CD14-positive monocyte (primary cell): ENCODE measurements at regions not wholly inside any gene's neighbourhood (a gene's known extent, or its start where the extent isn't known, plus 50 kb on each side); places are given as distances from the start of the nearest gene placed in this dataset.

Experiments used
- DNase-seq, 3 donors: peaks; one replicate each; pipeline ENCODE4 v3.0.0-alpha.2; 2011 to 2022
- H2AFZ ChIP-seq: 2 replicates; pipeline ENCODE4 v1.6.0; 2012; ENCODE audit warnings: mild to moderate bottlenecking, low read depth, low read length, inconsistent platforms; ENCODE audit not compliant: insufficient read depth, poor library complexity, severe bottlenecking
- H3K27ac ChIP-seq, 2 donors: 1 replicate in 1 of 2; 2 replicates in 1 of 2; pipeline ENCODE4 v1.5.1; 2012 to 2013; ENCODE audit warnings: low read length in 2 of 2, control low read depth in 1 of 2, inconsistent platforms in 1 of 2, low read depth in 1 of 2, mild to moderate bottlenecking in 1 of 2
- H3K27me3 ChIP-seq, 2 donors: one replicate each; pipeline versions ENCODE4 v1.6.0 to v1.6.1; 2011 to 2013; ENCODE audit warnings: low read length in 2 of 2; ENCODE audit not compliant: control insufficient read depth in 2 of 2, insufficient read depth in 2 of 2
- H3K36me3 ChIP-seq, 2 donors: replicated peaks in 1 of 2; 1 replicate in 1 of 2; 2 replicates in 1 of 2; pipeline versions ENCODE4 v1.5.1 to v1.6.1; 2012 to 2013; ENCODE audit warnings: low read length in 2 of 2, control low read depth in 1 of 2, inconsistent platforms in 1 of 2, mild to moderate bottlenecking in 1 of 2; ENCODE audit not compliant: insufficient read depth in 2 of 2, control insufficient read depth in 1 of 2
- H3K4me1 ChIP-seq, 2 donors: 1 replicate in 1 of 2; 2 replicates in 1 of 2; pipeline versions ENCODE4 v1.5.1 to v1.6.1; 2012 to 2013; ENCODE audit warnings: low read length in 2 of 2, control low read depth in 1 of 2, inconsistent platforms in 1 of 2, mild to moderate bottlenecking in 1 of 2, moderate library complexity in 1 of 2; ENCODE audit not compliant: insufficient read depth in 2 of 2, control insufficient read depth in 1 of 2
- H3K4me2 ChIP-seq: replicated peaks from 2 replicates; pipeline ENCODE3; 2012; ENCODE audit warnings: low read length, moderate library complexity, mild to moderate bottlenecking; ENCODE audit not compliant: poor library complexity, severe bottlenecking; ENCODE audit errors: extremely low read depth
- H3K4me3 ChIP-seq, 3 experiments: fragments of 200-600 bp in 1 of 3; sonication (generic) in 1 of 3; replicated peaks in 1 of 3; 1 replicate in 2 of 3; 2 replicates in 1 of 3; pipeline ENCODE4 v1.5.1; 2011 to 2013; ENCODE audit warnings: low read length in 3 of 3, mild to moderate bottlenecking in 3 of 3, control low read depth in 2 of 3, low read depth in 2 of 3, inconsistent platforms in 1 of 3, moderate library complexity in 1 of 3
- H3K79me2 ChIP-seq: 2 replicates; pipeline ENCODE4 v1.6.0; 2012; ENCODE audit warnings: mild to moderate bottlenecking, control low read depth, inconsistent platforms, low read length, moderate library complexity; ENCODE audit not compliant: insufficient read depth
- H3K9ac ChIP-seq: 2 replicates; pipeline ENCODE4 v1.6.0; 2017; ENCODE audit warnings: low read length, mild to moderate bottlenecking; ENCODE audit not compliant: insufficient read depth, poor library complexity, severe bottlenecking
- H3K9me3 ChIP-seq, 2 donors: replicated peaks in 1 of 2; 1 replicate in 1 of 2; 2 replicates in 1 of 2; pipeline versions ENCODE4 v1.5.1 to v1.6.1; 2012 to 2013; ENCODE audit warnings: low read length in 2 of 2, control low read depth in 1 of 2; ENCODE audit not compliant: control insufficient read depth in 1 of 2, insufficient read depth in 1 of 2
- H4K20me1 ChIP-seq: 2 replicates; pipeline ENCODE4 v1.6.0; 2012; ENCODE audit warnings: mild to moderate bottlenecking, low read length, control low read depth, moderate library complexity; ENCODE audit not compliant: insufficient read depth
- H3K27ac Mint-ChIP-seq, 7 donors: one replicate each; pipeline ENCODE4 v1.8.0; 2020; ENCODE audit warnings: mild to moderate bottlenecking in 7 of 7, mixed read lengths in 7 of 7, moderate library complexity in 6 of 7, inconsistent platforms in 2 of 7
- H3K27me3 Mint-ChIP-seq, 3 donors: one replicate each; pipeline ENCODE4 v1.8.0; 2021 to 2022; ENCODE audit warnings: low read depth in 3 of 3, mild to moderate bottlenecking in 3 of 3, mixed read lengths in 3 of 3, moderate library complexity in 3 of 3, inconsistent platforms in 1 of 3
- H3K36me3 Mint-ChIP-seq, 2 donors: one replicate each; pipeline ENCODE4 v1.8.0; 2020; ENCODE audit warnings: mixed read lengths in 2 of 2, inconsistent platforms in 1 of 2, mild to moderate bottlenecking in 1 of 2
- H3K4me1 Mint-ChIP-seq: one replicate; pipeline ENCODE4 v1.8.0; 2020; ENCODE audit warnings: mild to moderate bottlenecking, mixed read lengths
- H3K4me3 Mint-ChIP-seq, 2 donors: one replicate each; pipeline ENCODE4 v1.8.0; 2020; ENCODE audit warnings: mild to moderate bottlenecking in 2 of 2, mixed read lengths in 2 of 2, moderate library complexity in 1 of 2
- H3K9me3 Mint-ChIP-seq, 7 donors: one replicate each; pipeline ENCODE4 v1.8.0; 2020 to 2022; ENCODE audit warnings: mixed read lengths in 7 of 7, mild to moderate bottlenecking in 6 of 7, moderate library complexity in 6 of 7, inconsistent platforms in 2 of 7
- WGBS: methylation state at CpG from one replicate; pipeline ENCODE4 v1.1.5; 2013; ENCODE audit warnings: missing lambda C conversion rate; ENCODE audit not compliant: insufficient coverage; 5-methylcytosine and 5-hydroxymethylcytosine counted together
- intact Hi-C, 2 donors: fragments of 100-400 bp; cut with micrococcal nuclease; formaldehyde crosslinking; loops; one replicate each; pipeline versions ENCODE4 v1.15.0 to v1.15.1; 2023
- TF ChIP-seq, protein P1 (sequence below): fragments of 200-600 bp; IDR thresholded peaks from one replicate; pipeline ENCODE4 v1.8.0; 2022; ENCODE audit warnings: antibody characterized with exemption, mild to moderate bottlenecking

GRCh38 chr10:1873661-1874315 is 136.5 kb upstream of the ADARB2 start:
- H3K79me2 ChIP-seq = no peaks in the 10 kb centered on the region
- H3K9ac ChIP-seq = no peak overlapping the region
- Mint-ChIP-seq H3K4me1 (no peaks in the 10 kb centered on the region), H3K27me3 (peaks cover 1 to 4% (median 2%) of the 10 kb centered on the region in 3 donors), H3K9me3 (peaks cover 3 to 17% (median 4%) of the 10 kb centered on the region in 7 donors), H3K36me3 (no peaks in the 10 kb centered on the region), H3K27ac (no peak overlapping the region), H3K4me3 (no peak overlapping the region)
- H3K36me3 ChIP-seq = no peaks in the 10 kb centered on the region
- 88% methylated on average over 7 of the region's 7 CpGs for whole genome bisulfite sequencing
- no peak overlapping the region for H2AFZ ChIP-seq
- H3K4me3 ChIP-seq = no peak overlapping the region
- no peak overlapping the region for H3K27ac ChIP-seq
- H3K4me1 ChIP-seq = no peaks in the 10 kb centered on the region
- intact Hi-C loops = no loop called here
- no peaks in the 10 kb centered on the region for H3K27me3 ChIP-seq
- TF ChIP-seq, protein P1, sequence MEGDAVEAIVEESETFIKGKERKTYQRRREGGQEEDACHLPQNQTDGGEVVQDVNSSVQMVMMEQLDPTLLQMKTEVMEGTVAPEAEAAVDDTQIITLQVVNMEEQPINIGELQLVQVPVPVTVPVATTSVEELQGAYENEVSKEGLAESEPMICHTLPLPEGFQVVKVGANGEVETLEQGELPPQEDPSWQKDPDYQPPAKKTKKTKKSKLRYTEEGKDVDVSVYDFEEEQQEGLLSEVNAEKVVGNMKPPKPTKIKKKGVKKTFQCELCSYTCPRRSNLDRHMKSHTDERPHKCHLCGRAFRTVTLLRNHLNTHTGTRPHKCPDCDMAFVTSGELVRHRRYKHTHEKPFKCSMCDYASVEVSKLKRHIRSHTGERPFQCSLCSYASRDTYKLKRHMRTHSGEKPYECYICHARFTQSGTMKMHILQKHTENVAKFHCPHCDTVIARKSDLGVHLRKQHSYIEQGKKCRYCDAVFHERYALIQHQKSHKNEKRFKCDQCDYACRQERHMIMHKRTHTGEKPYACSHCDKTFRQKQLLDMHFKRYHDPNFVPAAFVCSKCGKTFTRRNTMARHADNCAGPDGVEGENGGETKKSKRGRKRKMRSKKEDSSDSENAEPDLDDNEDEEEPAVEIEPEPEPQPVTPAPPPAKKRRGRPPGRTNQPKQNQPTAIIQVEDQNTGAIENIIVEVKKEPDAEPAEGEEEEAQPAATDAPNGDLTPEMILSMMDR = no peak
- peaks cover 0 to 5% of the 10 kb centered on the region in 2 donors for H3K9me3 ChIP-seq
- H4K20me1 ChIP-seq = no peaks in the 10 kb centered on the region
- H3K4me2 ChIP-seq = no peak overlapping the region
- DNase-seq = no peak

DNA sequence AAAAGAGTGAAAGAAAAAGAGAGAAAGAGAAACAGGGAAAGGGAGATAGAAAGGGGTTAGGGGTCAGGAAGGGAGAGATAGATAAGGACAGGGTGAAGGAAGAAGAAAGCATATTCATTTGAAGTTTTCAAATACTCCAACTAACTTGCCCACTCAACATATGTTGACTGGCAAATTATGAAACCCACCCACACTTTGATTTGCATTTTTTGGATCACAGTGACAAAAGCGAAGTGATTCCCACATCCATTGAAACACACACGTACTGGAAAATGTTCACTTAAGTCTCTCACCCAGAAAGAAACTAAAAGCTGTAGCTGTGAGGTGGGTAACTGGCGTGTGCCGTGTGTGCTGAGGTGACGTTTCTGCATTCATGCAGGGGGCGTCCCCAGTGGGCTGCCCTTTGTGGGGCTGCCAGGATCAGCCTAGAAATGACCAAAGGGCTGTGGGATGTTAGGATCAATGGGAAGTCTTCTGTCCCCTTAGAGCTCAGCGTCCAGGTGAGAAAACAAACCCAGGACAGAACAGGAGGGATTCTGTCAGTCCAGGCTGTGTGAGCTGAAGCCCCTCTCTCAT is 134.9 kb upstream of the ADARB2 start:
- H3K27ac Mint-ChIP-seq = no peak overlapping the region
- H3K9me3 Mint-ChIP-seq = peaks cover 0 to 15% (median 7%) of the 10 kb centered on the region in 7 donors
- H3K4me3 ChIP-seq = no peak overlapping the region

More for the DNA sequence above, 134.9 kb upstream of the ADARB2 start:
- Mint-ChIP-seq H3K4me3 (no peak overlapping the region), H3K4me1 (no peaks in the 10 kb centered on the region), H3K27me3 (peaks cover 0 to 2% (median 2%) of the 10 kb centered on the region in 3 donors), H3K36me3 (no peaks in the 10 kb centered on the region)
- no peak overlapping the region for H2AFZ ChIP-seq
- H3K27me3 ChIP-seq = no peaks in the 10 kb centered on the region
- no peak overlapping the region for H3K9ac ChIP-seq
- no peaks in the 10 kb centered on the region for H3K79me2 ChIP-seq
- intact Hi-C loops = no loop called here
- H3K27ac ChIP-seq = no peak overlapping the region
- H3K4me1 ChIP-seq = no peaks in the 10 kb centered on the region
- TF ChIP-seq, protein P1 = no peak
- peaks cover 0 to 7% of the 10 kb centered on the region in 2 donors for H3K9me3 ChIP-seq
- no peaks in the 10 kb centered on the region for H4K20me1 ChIP-seq
- H3K36me3 ChIP-seq = no peaks in the 10 kb centered on the region
- WGBS = 96% methylated on average over 5 of the region's 7 CpGs
- H3K4me2 ChIP-seq = no peak overlapping the region
- DNase-seq = no peak
